H1 (cell line): ENCODE measurements at regions not wholly inside any gene's neighbourhood (a gene's known extent, or its start where the extent isn't known, plus 50 kb on each side); places are given as distances from the start of the nearest gene placed in this dataset.

Source experiments
- CTCF ChIA-PET: fragments of 300-600 bp; sonication (Branson Sonifier 250); formaldehyde crosslinking; loops from one replicate; lab custom pipeline; 2021; ENCODE audit not compliant: partially characterized antibody; lab: Charles Lee
- POLR2A ChIA-PET: fragments of 300-600 bp; sonication (Branson Sonifier 250); formaldehyde crosslinking; loops from one replicate; lab custom pipeline; 2021; ENCODE audit warnings: inconsistent platforms; ENCODE audit not compliant: partially characterized antibody; lab: Charles Lee
- DNase-seq, 2 experiments: peaks; one replicate each; pipeline versions ENCODE4 v3.0.0 to v3.0.0-alpha.2; 2010 to 2022; ENCODE audit warnings: low spot score in 2 of 2, low read depth in 1 of 2, mixed read lengths in 1 of 2
- FAIRE-seq: peaks from 2 replicates; lab custom pipeline; 2011; peaks lifted over from hg19 to GRCh38; lab: Jason Lieb, UNC
- H2AFZ ChIP-seq: 2 replicates; pipeline ENCODE4 v1.8.1; 2012; ENCODE audit warnings: low read length, inconsistent platforms
- H2AK5ac ChIP-seq: 2 replicates; pipeline ENCODE4 v1.6.1; 2013; ENCODE audit warnings: low read depth, low read length
- H2BK120ac ChIP-seq: replicated peaks from 2 replicates; pipeline ENCODE3; 2013; ENCODE audit warnings: low read depth, low read length, inconsistent platforms
- H2BK12ac ChIP-seq: 2 replicates; pipeline ENCODE4 v1.6.1; 2013; ENCODE audit warnings: low read depth, low read length
- H2BK15ac ChIP-seq: 2 replicates; pipeline ENCODE4 v1.6.1; 2013; ENCODE audit warnings: low read length
- H2BK20ac ChIP-seq: 2 replicates; pipeline ENCODE4 v1.6.1; 2013; ENCODE audit warnings: low read length
- H2BK5ac ChIP-seq: 2 replicates; pipeline ENCODE4 v1.6.1; 2013; ENCODE audit warnings: low read depth, low read length
- H3K14ac ChIP-seq: 2 replicates; pipeline ENCODE4 v1.6.1; 2013; ENCODE audit warnings: inconsistent platforms; ENCODE audit not compliant: insufficient read length
- H3K18ac ChIP-seq: 2 replicates; pipeline ENCODE4 v1.6.1; 2013; ENCODE audit warnings: low read length; ENCODE audit errors: extremely low read depth
- H3K23ac ChIP-seq: 2 replicates; pipeline ENCODE4 v1.6.1; 2013; ENCODE audit warnings: inconsistent platforms; ENCODE audit not compliant: insufficient read length
- H3K23me2 ChIP-seq: 2 replicates; pipeline ENCODE4 v1.6.1; 2013; ENCODE audit warnings: low read depth, low read length
- H3K27ac ChIP-seq: 2 replicates; pipeline ENCODE4 v1.6.1; 2011; ENCODE audit warnings: low read depth, low read length, inconsistent platforms
- H3K27me3 ChIP-seq, 4 experiments: replicated peaks in 1 of 4; 1 replicate in 1 of 4; 2 replicates in 3 of 4; pipeline versions ENCODE4 v1.6.1 to v1.8.1; 2011 to 2013; ENCODE audit warnings: low read length in 3 of 4, mild to moderate bottlenecking in 3 of 4, inconsistent platforms in 2 of 4, mixed read lengths in 2 of 4, moderate library complexity in 1 of 4; ENCODE audit not compliant: control insufficient read depth in 3 of 4, insufficient read depth in 3 of 4; ENCODE audit errors: extremely low read depth in 1 of 4
- H3K36me3 ChIP-seq, 4 experiments: 2 replicates each; pipeline versions ENCODE4 v1.6.1 to v1.8.1; 2011 to 2013; ENCODE audit warnings: mild to moderate bottlenecking in 4 of 4, low read length in 3 of 4, moderate library complexity in 2 of 4, control low read depth in 1 of 4, inconsistent platforms in 1 of 4; ENCODE audit not compliant: insufficient read depth in 4 of 4, control insufficient read depth in 2 of 4
- H3K4ac ChIP-seq: replicated peaks from 2 replicates; pipeline ENCODE3; 2013; ENCODE audit warnings: low read length, low read depth, mixed read lengths, inconsistent platforms; ENCODE audit not compliant: insufficient read length
- H3K4me1 ChIP-seq, 4 experiments: replicated peaks in 1 of 4; 1 replicate in 1 of 4; 2 replicates in 3 of 4; pipeline versions ENCODE4 v1.6.1 to v1.8.1; 2011 to 2013; ENCODE audit warnings: low read length in 3 of 4, inconsistent platforms in 2 of 4, mixed read lengths in 1 of 4; ENCODE audit not compliant: insufficient read depth in 4 of 4, control insufficient read depth in 3 of 4
- H3K4me2 ChIP-seq, 2 experiments: 2 replicates each; pipeline versions ENCODE4 v1.6.1 to v1.8.1; 2011 to 2013; ENCODE audit warnings: low read depth in 2 of 2, low read length in 2 of 2, control low read depth in 1 of 2, inconsistent platforms in 1 of 2, mild to moderate bottlenecking in 1 of 2; ENCODE audit not compliant: insufficient read depth in 1 of 2
- H3K4me3 ChIP-seq, 4 experiments: fragments of 200-600, 300-600 bp in 1 of 4; sonication (generic), shearing (Covaris generic), sonication (Bioruptor Twin) in 1 of 4; 2 replicates each; pipeline versions ENCODE4 v1.5.1 to v1.8.1; 2011 to 2016; ENCODE audit warnings: low read length in 4 of 4, low read depth in 3 of 4, control low read depth in 2 of 4, inconsistent platforms in 2 of 4, mild to moderate bottlenecking in 2 of 4, mixed read lengths in 1 of 4, moderate library complexity in 1 of 4; ENCODE audit not compliant: insufficient read depth in 2 of 4; ENCODE audit errors: extremely low read depth in 1 of 4
- H3K56ac ChIP-seq: replicated peaks from 2 replicates; pipeline ENCODE3; 2013; ENCODE audit warnings: low read depth, mild to moderate bottlenecking, mixed read lengths, low read length, inconsistent platforms; ENCODE audit not compliant: insufficient read length
- H3K79me1 ChIP-seq: 2 replicates; pipeline ENCODE4 v1.6.1; 2013; ENCODE audit warnings: low read depth, low read length, control low read depth
- H3K79me2 ChIP-seq, 2 experiments: 2 replicates each; pipeline versions ENCODE4 v1.6.1 to v1.8.1; 2012 to 2013; ENCODE audit warnings: low read length in 2 of 2, mild to moderate bottlenecking in 2 of 2, inconsistent platforms in 1 of 2; ENCODE audit not compliant: insufficient read depth in 2 of 2, control insufficient read depth in 1 of 2
- H3K9ac ChIP-seq, 4 experiments: replicated peaks in 1 of 4; 1 replicate in 1 of 4; 2 replicates in 3 of 4; pipeline versions ENCODE4 v1.6.1 to v1.8.1; 2011 to 2013; ENCODE audit warnings: low read depth in 3 of 4, low read length in 3 of 4, control low read depth in 2 of 4, mild to moderate bottlenecking in 2 of 4, moderate library complexity in 2 of 4, inconsistent platforms in 1 of 4; ENCODE audit errors: extremely low read depth in 1 of 4
- H3K9me3 ChIP-seq, 2 experiments: 2 replicates each; pipeline versions ENCODE4 v1.6.1 to v1.8.1; 2012 to 2013; ENCODE audit warnings: mild to moderate bottlenecking in 2 of 2, moderate library complexity in 2 of 2, control low read depth in 1 of 2, inconsistent platforms in 1 of 2, low read depth in 1 of 2, low read length in 1 of 2, mixed read lengths in 1 of 2; ENCODE audit not compliant: insufficient read depth in 2 of 2
- H4K20me1 ChIP-seq, 2 experiments: replicated peaks in 1 of 2; 2 replicates each; pipeline versions ENCODE3 to v1.8.1; 2011 to 2013; ENCODE audit warnings: inconsistent platforms in 2 of 2, low read length in 2 of 2, mild to moderate bottlenecking in 1 of 2; ENCODE audit not compliant: insufficient read depth in 2 of 2, control insufficient read depth in 1 of 2
- H4K5ac ChIP-seq: 2 replicates; pipeline ENCODE4 v1.6.1; 2013; ENCODE audit warnings: low read length, low read depth, mixed read lengths, inconsistent platforms; ENCODE audit not compliant: insufficient read length
- H4K8ac ChIP-seq: 2 replicates; pipeline ENCODE4 v1.8.0; 2013; ENCODE audit warnings: mild to moderate bottlenecking, moderate library complexity, low read length, inconsistent platforms; ENCODE audit not compliant: insufficient read depth; ENCODE audit errors: extremely low read depth
- H4K91ac ChIP-seq: replicated peaks from 2 replicates; pipeline ENCODE3; 2013; ENCODE audit warnings: low read length, mixed read lengths, inconsistent platforms; ENCODE audit not compliant: insufficient read length
- WGBS, 2 experiments: shearing (Covaris generic) in 1 of 2; methylation state at CpG; one replicate each; pipeline versions ENCODE4 v1.1.6 to v1.1.7; 2013 to 2015; ENCODE audit warnings: low lambda C conversion rate in 2 of 2, mixed read lengths in 2 of 2, inconsistent platforms in 1 of 2, low coverage in 1 of 2, missing lambda C conversion rate in 1 of 2; ENCODE audit not compliant: insufficient replicate concordance in 2 of 2, insufficient coverage in 1 of 2, insufficient read length in 1 of 2; ENCODE audit errors: extremely low coverage in 1 of 2, missing lambda C conversion rate in 1 of 2; 5-methylcytosine and 5-hydroxymethylcytosine counted together
- TF ChIP-seq, protein P1 (sequence below), 3 experiments: IDR thresholded peaks; 1 replicate in 2 of 3; 2 replicates in 1 of 3; pipeline versions ENCODE4 v1.5.1 to v1.6.1; 2011; ENCODE audit warnings: low read length in 3 of 3, mild to moderate bottlenecking in 3 of 3, inconsistent platforms in 2 of 3, low read depth in 1 of 3, moderate library complexity in 1 of 3; ENCODE audit not compliant: insufficient read depth in 1 of 3; ENCODE audit errors: control extremely low read depth in 1 of 3
- TF ChIP-seq, protein P2 (sequence below): IDR thresholded peaks from 2 replicates; pipeline ENCODE4 v1.6.1; 2012; ENCODE audit warnings: inconsistent platforms

DNA sequence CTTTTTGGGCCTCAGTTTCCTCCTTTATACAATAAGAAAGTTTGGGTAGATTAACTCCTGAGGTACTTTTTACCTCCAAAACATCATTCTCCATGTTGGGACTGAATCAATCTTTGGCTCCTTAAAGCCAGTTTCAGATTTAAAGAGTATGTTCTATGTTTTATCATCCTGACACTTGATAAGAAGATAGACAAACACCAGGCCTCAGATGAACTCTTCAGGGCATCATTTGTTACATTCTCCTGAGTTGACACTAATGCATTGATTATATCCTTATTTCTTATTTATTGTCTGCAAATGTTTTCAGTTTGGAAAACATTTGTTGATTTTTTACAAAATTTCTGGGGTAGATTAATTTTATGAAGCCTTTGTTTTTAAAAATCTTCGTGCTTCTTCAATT is 102.7 kb upstream of the CCSER1 start:
- no peaks in the 10 kb centered on the region for H4K20me1 ChIP-seq
- H3K4me2 ChIP-seq = no peak overlapping the region
- no peak overlapping the region for H3K27ac ChIP-seq
- H3K4me3 ChIP-seq = no peak overlapping the region
- no peak overlapping the region for H2AFZ ChIP-seq
- no peak overlapping the region for H3K9ac ChIP-seq
- TF ChIP-seq, protein P1, sequence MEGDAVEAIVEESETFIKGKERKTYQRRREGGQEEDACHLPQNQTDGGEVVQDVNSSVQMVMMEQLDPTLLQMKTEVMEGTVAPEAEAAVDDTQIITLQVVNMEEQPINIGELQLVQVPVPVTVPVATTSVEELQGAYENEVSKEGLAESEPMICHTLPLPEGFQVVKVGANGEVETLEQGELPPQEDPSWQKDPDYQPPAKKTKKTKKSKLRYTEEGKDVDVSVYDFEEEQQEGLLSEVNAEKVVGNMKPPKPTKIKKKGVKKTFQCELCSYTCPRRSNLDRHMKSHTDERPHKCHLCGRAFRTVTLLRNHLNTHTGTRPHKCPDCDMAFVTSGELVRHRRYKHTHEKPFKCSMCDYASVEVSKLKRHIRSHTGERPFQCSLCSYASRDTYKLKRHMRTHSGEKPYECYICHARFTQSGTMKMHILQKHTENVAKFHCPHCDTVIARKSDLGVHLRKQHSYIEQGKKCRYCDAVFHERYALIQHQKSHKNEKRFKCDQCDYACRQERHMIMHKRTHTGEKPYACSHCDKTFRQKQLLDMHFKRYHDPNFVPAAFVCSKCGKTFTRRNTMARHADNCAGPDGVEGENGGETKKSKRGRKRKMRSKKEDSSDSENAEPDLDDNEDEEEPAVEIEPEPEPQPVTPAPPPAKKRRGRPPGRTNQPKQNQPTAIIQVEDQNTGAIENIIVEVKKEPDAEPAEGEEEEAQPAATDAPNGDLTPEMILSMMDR (IDR thresholded peaks at IDR 0.05; ENCODE audit: control extremely low read depth in 1 of 3, insufficient read depth in 1 of 3, low read depth in 1 of 3, low read length in 3 of 3) = no peak
- TF ChIP-seq, protein P2, sequence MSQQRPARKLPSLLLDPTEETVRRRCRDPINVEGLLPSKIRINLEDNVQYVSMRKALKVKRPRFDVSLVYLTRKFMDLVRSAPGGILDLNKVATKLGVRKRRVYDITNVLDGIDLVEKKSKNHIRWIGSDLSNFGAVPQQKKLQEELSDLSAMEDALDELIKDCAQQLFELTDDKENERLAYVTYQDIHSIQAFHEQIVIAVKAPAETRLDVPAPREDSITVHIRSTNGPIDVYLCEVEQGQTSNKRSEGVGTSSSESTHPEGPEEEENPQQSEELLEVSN = no peak
- H3K4me1 ChIP-seq = no peaks in the 10 kb centered on the region
- H3K56ac ChIP-seq = no peak overlapping the region
- H3K23me2 ChIP-seq = no peaks in the 10 kb centered on the region; the same call in 1 of the 2 replicates
- H2BK120ac ChIP-seq = no peak overlapping the region
- H2BK15ac ChIP-seq = no peak overlapping the region
- FAIRE-seq = no peak
- H2BK5ac ChIP-seq = no peak overlapping the region
- H3K79me2 ChIP-seq = no peaks in the 10 kb centered on the region
- H3K18ac ChIP-seq = no peak overlapping the region
- H3K23ac ChIP-seq = no peak overlapping the region
- no peak overlapping the region for H3K14ac ChIP-seq
- POLR2A ChIA-PET = no interaction called here
- no peak overlapping the region for H2BK20ac ChIP-seq
- no peak overlapping the region for H2AK5ac ChIP-seq
- H3K36me3 ChIP-seq = no peaks in the 10 kb centered on the region
- no peak overlapping the region for H4K91ac ChIP-seq
- H2BK12ac ChIP-seq = no peak overlapping the region
- H3K4ac ChIP-seq = no peak overlapping the region
- CTCF ChIA-PET = interaction anchor here (0.8 kb wide), 1 partner anchor 211 kb away, joined by 3 read pairs; no protein-coding TSS in a partner anchor
- H3K9me3 ChIP-seq = no peaks in the 10 kb centered on the region
- 89% methylated on average over 1 of the region's 1 CpG; no CpG with 5 or more reads in 1 of the 2 experiments for WGBS, 2 experiments
- H4K5ac ChIP-seq = no peak overlapping the region
- H3K79me1 ChIP-seq = no peaks in the 10 kb centered on the region
- DNase-seq = no peak
- H3K27me3 ChIP-seq = no peaks in the 10 kb centered on the region
- no peak overlapping the region for H4K8ac ChIP-seq
